ENCODE measurements at regions not wholly inside any gene's neighbourhood (a gene's known extent, or its start where the extent isn't known, plus 50 kb on each side); places are given as distances from the start of the nearest gene placed in this dataset.

DNA sequence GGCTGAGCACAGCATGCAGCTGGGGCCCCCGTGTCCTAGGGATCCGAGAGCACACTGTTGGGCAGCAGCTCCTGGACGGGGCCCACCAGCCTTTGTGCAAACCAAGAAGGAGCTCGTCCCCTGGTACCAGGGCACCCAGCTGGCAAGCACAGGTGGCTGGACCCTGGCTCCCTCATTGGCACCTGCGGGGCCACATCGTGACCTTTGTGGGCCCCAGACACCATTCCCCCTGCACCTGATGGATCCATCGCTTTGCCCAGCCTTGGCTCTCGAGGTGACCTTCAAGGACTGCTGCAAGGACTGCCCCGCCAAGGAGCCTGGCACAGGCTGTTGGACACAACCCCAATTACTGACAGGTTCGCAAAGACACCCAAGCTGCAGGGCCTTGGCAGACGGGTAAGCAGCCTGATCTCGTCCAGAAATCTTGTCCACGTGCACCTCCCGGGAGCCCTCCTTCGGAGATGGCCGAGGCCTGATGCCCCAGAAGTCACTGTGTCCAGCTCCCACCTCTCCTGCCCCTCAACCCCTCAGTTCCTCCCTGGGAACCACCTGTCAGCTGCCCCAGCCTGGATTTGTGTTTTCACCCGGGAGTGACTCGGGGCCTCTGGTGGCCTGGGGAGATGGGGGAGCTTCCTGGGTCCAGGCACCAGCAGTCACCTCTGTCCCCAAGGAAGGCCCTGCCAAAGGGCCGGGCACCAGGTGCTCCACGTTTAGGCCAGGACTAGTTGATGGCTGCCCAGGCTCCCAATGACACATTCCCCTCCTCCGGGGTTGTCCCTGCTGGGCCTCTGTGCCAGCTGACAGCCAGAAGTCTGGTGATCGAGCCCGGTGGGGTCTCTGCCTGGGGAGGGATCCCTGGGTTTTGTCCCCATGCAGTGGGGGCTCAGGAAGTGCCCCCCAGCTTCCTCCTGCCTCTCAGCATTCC lies 137.1 kb upstream of the PPP1R26 start:
- Histone ChIP-seq H3K27me3 (no peaks in the 10 kb centered on the region), H3K27ac (no peak overlapping the region), H3K4me3 (no peak overlapping the region), H3K4me1 (peaks cover 0 to 4% (median 0%) of the 10 kb centered on the region in 4 donors), H3K36me3 (no peaks in the 10 kb centered on the region), H3K9me3 (no peaks in the 10 kb centered on the region)
- TF ChIP-seq POLR2A (IDR thresholded peaks at IDR 0.05): no peak
- TF ChIP-seq, protein P1, sequence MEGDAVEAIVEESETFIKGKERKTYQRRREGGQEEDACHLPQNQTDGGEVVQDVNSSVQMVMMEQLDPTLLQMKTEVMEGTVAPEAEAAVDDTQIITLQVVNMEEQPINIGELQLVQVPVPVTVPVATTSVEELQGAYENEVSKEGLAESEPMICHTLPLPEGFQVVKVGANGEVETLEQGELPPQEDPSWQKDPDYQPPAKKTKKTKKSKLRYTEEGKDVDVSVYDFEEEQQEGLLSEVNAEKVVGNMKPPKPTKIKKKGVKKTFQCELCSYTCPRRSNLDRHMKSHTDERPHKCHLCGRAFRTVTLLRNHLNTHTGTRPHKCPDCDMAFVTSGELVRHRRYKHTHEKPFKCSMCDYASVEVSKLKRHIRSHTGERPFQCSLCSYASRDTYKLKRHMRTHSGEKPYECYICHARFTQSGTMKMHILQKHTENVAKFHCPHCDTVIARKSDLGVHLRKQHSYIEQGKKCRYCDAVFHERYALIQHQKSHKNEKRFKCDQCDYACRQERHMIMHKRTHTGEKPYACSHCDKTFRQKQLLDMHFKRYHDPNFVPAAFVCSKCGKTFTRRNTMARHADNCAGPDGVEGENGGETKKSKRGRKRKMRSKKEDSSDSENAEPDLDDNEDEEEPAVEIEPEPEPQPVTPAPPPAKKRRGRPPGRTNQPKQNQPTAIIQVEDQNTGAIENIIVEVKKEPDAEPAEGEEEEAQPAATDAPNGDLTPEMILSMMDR (IDR thresholded peaks at IDR 0.05): no peak
- DNase-seq: peak in 1 of 3 donors; percentile 35

DNA sequence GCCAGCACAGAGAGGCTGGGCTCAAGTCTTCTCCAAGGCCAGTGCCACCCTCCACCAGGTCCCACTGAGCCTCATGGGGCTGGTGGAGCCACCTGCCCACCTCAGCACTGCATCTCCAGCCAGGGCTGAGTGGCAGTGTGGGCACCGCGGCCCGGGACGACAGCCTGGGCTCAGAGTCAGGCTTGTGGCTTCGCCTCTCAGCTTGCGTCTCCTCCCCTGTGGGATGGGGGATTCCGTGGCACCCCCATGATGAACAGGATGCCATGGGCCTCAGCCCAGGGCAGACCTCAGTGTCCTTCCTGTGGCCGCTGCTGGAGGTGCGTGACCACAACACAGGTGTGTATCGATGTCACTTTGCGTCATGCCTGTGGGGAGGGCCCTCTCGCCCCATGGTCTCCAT lies 136.4 kb upstream of the PPP1R26 start:
- peaks cover 0 to 4% (median 0%) of the 10 kb centered on the region in 4 donors for H3K4me1 ChIP-seq
- no peaks in the 10 kb centered on the region for H3K27me3 ChIP-seq
- no peak overlapping the region for H3K27ac ChIP-seq
- H3K4me3 ChIP-seq: no peak overlapping the region
- DNase-seq: no peak
- TF ChIP-seq, protein P1 (IDR thresholded peaks at IDR 0.05): no peak
- TF ChIP-seq POLR2A (IDR thresholded peaks at IDR 0.05): no peak
- H3K9me3 ChIP-seq: no peaks in the 10 kb centered on the region
- H3K36me3 ChIP-seq: no peaks in the 10 kb centered on the region

DNA sequence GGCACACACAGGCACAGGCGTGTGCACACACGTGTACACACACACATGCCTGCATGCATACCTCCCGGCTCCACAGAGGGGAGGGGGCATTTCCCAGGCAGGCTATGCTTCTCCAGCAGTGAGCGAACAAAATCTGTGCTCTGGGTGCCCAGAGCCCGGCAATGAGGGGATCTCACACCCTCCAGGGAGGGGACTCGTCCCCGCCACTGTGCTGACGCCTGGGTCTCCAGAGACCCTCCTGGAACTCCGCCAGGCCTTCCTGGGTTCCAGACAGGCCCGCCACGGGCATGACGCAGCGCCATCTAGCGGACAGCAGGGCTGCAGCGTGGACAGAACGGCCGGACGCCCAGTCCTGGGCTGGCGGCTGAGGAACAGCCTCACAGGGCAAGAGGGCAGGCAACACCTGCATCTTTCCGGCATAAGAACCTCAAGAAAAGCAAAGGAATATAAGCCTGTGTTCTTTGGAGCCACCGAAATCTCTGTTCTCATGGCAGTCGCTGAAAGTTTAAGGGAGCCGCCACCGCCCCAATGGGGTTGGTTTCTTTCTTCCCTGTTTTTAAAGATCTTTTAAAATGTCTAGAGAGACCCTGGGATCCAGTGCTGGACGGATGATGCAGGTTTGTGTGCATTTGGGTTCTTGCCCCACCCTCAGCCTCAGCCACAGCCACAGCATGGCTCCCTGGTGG lies 135.6 kb upstream of the PPP1R26 start:
- Histone ChIP-seq H3K27me3 (no peaks in the 10 kb centered on the region), H3K9me3 (no peaks in the 10 kb centered on the region), H3K4me3 (no peak overlapping the region), H3K4me1 (peaks cover 0 to 4% (median 0%) of the 10 kb centered on the region in 4 donors), H3K27ac (no peak overlapping the region), H3K36me3 (no peaks in the 10 kb centered on the region)
- DNase-seq: peak; percentile 19 to 75 (median 63)
- TF ChIP-seq, protein P1 (IDR thresholded peaks at IDR 0.05): peak; percentile 17 to 75 (median 67)
- no peak for TF ChIP-seq POLR2A (IDR thresholded peaks at IDR 0.05)

DNA sequence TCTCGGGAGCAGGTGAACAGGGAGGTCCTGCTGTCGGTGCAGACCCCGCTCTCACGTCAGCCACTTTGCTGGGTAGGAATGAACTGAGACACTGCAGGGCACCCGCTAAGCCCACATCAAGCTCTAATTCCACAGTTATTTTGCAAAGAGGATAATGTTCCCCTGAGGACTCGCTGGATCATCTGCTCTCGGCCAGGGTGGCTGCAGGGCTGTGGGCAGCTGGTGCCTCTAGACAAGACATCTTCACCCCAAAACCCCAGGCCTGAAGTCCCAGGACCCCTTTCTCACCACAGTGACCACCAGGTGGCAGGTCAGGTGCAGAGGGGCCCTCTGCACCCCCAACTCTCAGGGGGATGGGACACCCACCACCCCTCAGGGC lies 135.1 kb upstream of the PPP1R26 start:
- H3K9me3 ChIP-seq: no peaks in the 10 kb centered on the region
- TF ChIP-seq, protein P1 (IDR thresholded peaks at IDR 0.05): no peak
- no peak for TF ChIP-seq POLR2A (IDR thresholded peaks at IDR 0.05)
- no peak overlapping the region for H3K4me3 ChIP-seq
- no peak for DNase-seq
- no peaks in the 10 kb centered on the region for H3K27me3 ChIP-seq
- no peak overlapping the region for H3K27ac ChIP-seq
- peaks cover 0 to 4% (median 0%) of the 10 kb centered on the region in 4 donors for H3K4me1 ChIP-seq
- no peaks in the 10 kb centered on the region for H3K36me3 ChIP-seq

DNA sequence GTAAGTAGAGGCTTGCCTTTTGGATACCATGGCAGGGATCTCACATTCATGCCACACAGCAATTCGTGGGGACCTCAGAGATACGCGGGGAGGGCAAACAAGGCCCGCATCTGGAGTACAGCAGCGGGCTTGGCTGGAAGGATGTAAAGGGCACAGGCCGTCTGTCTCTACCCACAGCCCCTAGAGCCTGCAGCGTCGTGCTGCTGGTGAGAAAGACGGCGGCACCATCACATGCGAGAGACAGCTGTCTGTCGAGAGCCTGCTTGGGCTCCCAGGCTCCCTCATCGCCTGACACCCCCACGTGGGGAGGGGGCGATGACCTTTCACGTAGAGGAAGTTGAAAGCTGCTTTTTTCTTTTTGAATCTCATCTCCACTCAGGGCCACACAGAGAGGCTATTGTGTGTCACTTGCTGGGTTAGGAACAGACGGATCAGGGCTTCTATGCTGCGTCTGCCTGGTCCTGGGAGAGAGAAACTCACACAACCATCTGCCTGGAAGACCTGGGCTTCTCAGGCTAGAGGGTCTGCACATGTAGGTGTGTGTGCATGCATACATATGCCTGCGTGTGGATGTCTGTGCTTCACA lies 134.6 kb upstream of the PPP1R26 start:
- Histone ChIP-seq H3K27ac (no peak overlapping the region), H3K27me3 (no peaks in the 10 kb centered on the region), H3K36me3 (no peaks in the 10 kb centered on the region), H3K9me3 (no peaks in the 10 kb centered on the region), H3K4me1 (peaks cover 0 to 4% (median 0%) of the 10 kb centered on the region in 4 donors), H3K4me3 (no peak overlapping the region)
- no peak for DNase-seq
- TF ChIP-seq, protein P1 (IDR thresholded peaks at IDR 0.05): no peak
- no peak for TF ChIP-seq POLR2A (IDR thresholded peaks at IDR 0.05)
